ENCODE measurements at regions not wholly inside any gene's neighbourhood (a gene's known extent, or its start where the extent isn't known, plus 50 kb on each side); places are given as distances from the start of the nearest gene placed in this dataset.

DNA sequence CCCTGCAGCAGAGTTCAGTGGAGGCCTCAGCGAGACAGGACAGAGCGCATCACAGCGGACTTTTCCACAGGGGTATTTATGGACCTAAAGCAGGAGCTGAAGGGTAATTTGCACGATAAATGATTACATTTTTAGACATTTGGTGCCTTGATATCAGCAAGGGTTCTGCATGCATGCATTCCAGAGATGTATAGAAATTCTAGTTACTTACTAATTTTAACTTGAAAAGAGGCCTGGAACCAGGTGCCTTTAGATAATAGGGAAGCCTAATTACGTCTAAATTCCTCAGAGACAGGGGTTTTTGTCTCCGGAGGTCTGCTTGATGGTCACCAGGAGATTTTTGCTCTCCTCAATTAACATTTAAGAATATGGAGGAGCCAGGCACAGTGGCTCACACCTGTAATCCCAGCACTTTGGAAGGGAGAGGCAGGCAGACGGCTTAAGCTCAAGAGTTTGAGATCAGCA lies 79.8 kb upstream of the MFGE8 start:
- H2AK5ac ChIP-seq (ENCODE audit: low read depth, low read length): peak overlapping the region; percentile 89
- peak overlapping the region in 1 of 4 experiments; percentile 39; a peak in 1 of 8 replicates for H3K4me3 ChIP-seq (ENCODE audit: extremely low read depth in 1 of 4, insufficient read depth in 2 of 4, low read depth in 3 of 4, low read length in 4 of 4)
- peaks cover 11 to 42% (median 35%) of the 10 kb centered on the region in 4 experiments for H3K4me1 ChIP-seq (replicated peaks in 1 of 4; ENCODE audit: control insufficient read depth in 3 of 4, insufficient read depth in 4 of 4, low read length in 3 of 4)
- H2BK12ac ChIP-seq (ENCODE audit: low read depth, low read length): peak overlapping the region; percentile 100; the same call in 1 of the 2 replicates
- H4K5ac ChIP-seq (ENCODE audit: insufficient read length, low read depth, low read length): no peak overlapping the region
- H3K56ac ChIP-seq (replicated peaks; ENCODE audit: insufficient read length, low read depth, low read length): no peak overlapping the region
- H3K36me3 ChIP-seq (ENCODE audit: control insufficient read depth in 2 of 4, insufficient read depth in 4 of 4, low read length in 3 of 4): no peaks in the 10 kb centered on the region
- POLR2A ChIA-PET (ENCODE audit: partially characterized antibody): interaction anchor here (0.8 to 16.3 kb wide), 15 partner anchors 9 to 178 kb away, joined by 3 to 607 read pairs (median 5); partner anchors contain the start of genes ABHD2, HAPLN3 and MFGE8
- peak; percentile 52 for FAIRE-seq
- H2BK20ac ChIP-seq (ENCODE audit: low read length): no peak overlapping the region
- 4% methylated on average over 7 of the region's 7 CpGs; no CpG with 5 or more reads in 1 of the 2 experiments for WGBS, 2 experiments (ENCODE audit: extremely low coverage in 1 of 2, insufficient coverage in 1 of 2, insufficient read length in 1 of 2, insufficient replicate concordance in 2 of 2, low coverage in 1 of 2, low lambda C conversion rate in 2 of 2, missing lambda C conversion rate in 1 of 2)
- peaks cover 3% of the 10 kb centered on the region; the same call in 1 of the 2 replicates for H3K23me2 ChIP-seq (ENCODE audit: low read depth, low read length)
- no peak overlapping the region for H4K8ac ChIP-seq (ENCODE audit: extremely low read depth, insufficient read depth, low read length)
- peaks cover 2 to 5% of the 10 kb centered on the region in 2 experiments; a peak in 1 of 4 replicates for H3K9me3 ChIP-seq (ENCODE audit: insufficient read depth in 2 of 2, low read depth in 1 of 2, low read length in 1 of 2)
- H2BK15ac ChIP-seq (ENCODE audit: low read length): no peak overlapping the region; the same call in 1 of the 2 replicates
- no peaks in the 10 kb centered on the region for H4K20me1 ChIP-seq (replicated peaks in 1 of 2; ENCODE audit: control insufficient read depth in 1 of 2, insufficient read depth in 2 of 2, low read length in 2 of 2)
- H3K23ac ChIP-seq (ENCODE audit: insufficient read length): no peak overlapping the region
- peak overlapping the region; percentile 99 for H2BK5ac ChIP-seq (ENCODE audit: low read depth, low read length)
- H3K79me1 ChIP-seq (ENCODE audit: low read depth, low read length): no peaks in the 10 kb centered on the region
- H3K27me3 ChIP-seq (replicated peaks in 1 of 4; ENCODE audit: control insufficient read depth in 3 of 4, extremely low read depth in 1 of 4, insufficient read depth in 3 of 4, low read length in 3 of 4): no peaks in the 10 kb centered on the region
- no peak overlapping the region for H2BK120ac ChIP-seq (replicated peaks; ENCODE audit: low read depth, low read length)
- no peak overlapping the region; a peak in 3 of 7 replicates for H3K9ac ChIP-seq (replicated peaks in 1 of 4; ENCODE audit: extremely low read depth in 1 of 4, low read depth in 3 of 4, low read length in 3 of 4)
- peak overlapping the region; percentile 49 for H3K18ac ChIP-seq (ENCODE audit: extremely low read depth, low read length)
- H3K14ac ChIP-seq (ENCODE audit: insufficient read length): no peak overlapping the region
- peaks cover 0 to 8% of the 10 kb centered on the region in 2 experiments; a peak in 1 of 4 replicates for H3K79me2 ChIP-seq (ENCODE audit: control insufficient read depth in 1 of 2, insufficient read depth in 2 of 2, low read length in 2 of 2)
- H2AFZ ChIP-seq (ENCODE audit: low read length): no peak overlapping the region
- no peak overlapping the region for H3K4ac ChIP-seq (replicated peaks; ENCODE audit: insufficient read length, low read depth, low read length)
- CTCF ChIA-PET (ENCODE audit: partially characterized antibody): interaction anchor here (0.7 to 4.8 kb wide), 10 partner anchors 8 to 136 kb away, joined by 3 to 39 read pairs (median 6); partner anchors contain the start of gene HAPLN3
- peak overlapping the region; percentile 83 for H3K27ac ChIP-seq (ENCODE audit: low read depth, low read length)
- no peak overlapping the region for H4K91ac ChIP-seq (replicated peaks; ENCODE audit: insufficient read length, low read length)
- H3K4me2 ChIP-seq (ENCODE audit: insufficient read depth in 1 of 2, low read depth in 2 of 2, low read length in 2 of 2): peak overlapping the region; percentile 54 to 69
- no peak for DNase-seq (ENCODE audit: low read depth in 1 of 2, low spot score in 2 of 2)
- TF ChIP-seq RAD21 (IDR thresholded peaks at IDR 0.05 in 1 of 2, conservative IDR thresholded peaks at IDR 0.05 in 1 of 2; ENCODE audit: low read depth in 2 of 2, low read length in 2 of 2) (0 out of 4 replicates have a peak, but pooled peaks of 1 of the 2 experiments have one; percentile 4), SP1 (IDR thresholded peaks at IDR 0.05; ENCODE audit: low read depth, low read length) (0 out of 2 replicates have a peak, but pooled peaks have one; percentile 47), GTF2F1 (IDR thresholded peaks at IDR 0.05; ENCODE audit: borderline replicate concordance, low read depth, low read length) (no peak), JUND (IDR thresholded peaks at IDR 0.05; ENCODE audit: low read length) (0 out of 2 replicates have a peak, but pooled peaks have one; percentile 3), BRCA1 (IDR thresholded peaks at IDR 0.05; ENCODE audit: low read depth, low read length) (no peak), SUZ12 (IDR thresholded peaks at IDR 0.05; ENCODE audit: low read length) (no peak), POLR2AphosphoS5 (IDR thresholded peaks at IDR 0.05; ENCODE audit: low read depth, low read length) (peak; percentile 55), EP300 (IDR thresholded peaks at IDR 0.05; ENCODE audit: borderline replicate concordance in 1 of 2, low read depth in 2 of 2, low read length in 2 of 2) (0 out of 3 replicates have a peak, but pooled peaks of 1 of the 2 experiments have one; percentile 42), HDAC2 (IDR thresholded peaks at IDR 0.05; ENCODE audit: borderline replicate concordance in 1 of 2, low read depth in 2 of 2, low read length in 2 of 2) (no peak), BCL11A (IDR thresholded peaks at IDR 0.05; ENCODE audit: low read depth in 2 of 2, low read length in 2 of 2) (no peak), POLR2A (IDR thresholded peaks at IDR 0.05; ENCODE audit: control extremely low read depth in 1 of 2, low read depth in 2 of 2, low read length in 2 of 2) (peak; percentile 52 to 75)
- TF ChIP-seq, protein P1, sequence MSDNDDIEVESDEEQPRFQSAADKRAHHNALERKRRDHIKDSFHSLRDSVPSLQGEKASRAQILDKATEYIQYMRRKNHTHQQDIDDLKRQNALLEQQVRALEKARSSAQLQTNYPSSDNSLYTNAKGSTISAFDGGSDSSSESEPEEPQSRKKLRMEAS (IDR thresholded peaks at IDR 0.05): 0 out of 2 replicates have a peak, but pooled peaks have one; percentile 26

Data from H1 (cell line).